Stimulated activated CD4-positive, alpha-beta T cell treated with anti-CD3 and anti-CD28 coated beads, Interleukin-15, amount 100 ng/mL, for 48 hours (primary cell): ENCODE measurements at regions not wholly inside any gene's neighbourhood (a gene's known extent, or its start where the extent isn't known, plus 50 kb on each side); places are given as distances from the start of the nearest gene placed in this dataset.
"Not testable (repeated sequence)": the region's sequence is repeated elsewhere in the genome, so short reads cannot be mapped to it uniquely, and the experiment has no call there.

Experiments used
- DNase-seq, 2 donors: peaks; one replicate each; pipeline ENCODE4 v3.0.0-alpha.2; 2020; ENCODE audit warnings: low read depth in 2 of 2

GRCh38 chr4:64014647-64015046 is 394.6 kb downstream of the TECRL start:
- DNase-seq, result no peak

- DNase-seq, result no peak
Observed at GRCh38 chr4:64001229-64001898, 407.9 kb downstream of the TECRL start.

- DNase-seq, result no peak
Observed at GRCh38 chr4:64000241-64000640, 409.0 kb downstream of the TECRL start.

- no peak for DNase-seq
Observed at GRCh38 chr4:63986253-63986652, 423.0 kb downstream of the TECRL start.

GRCh38 chr4:63983224-63983623 is 426.0 kb downstream of the TECRL start:
- DNase-seq, result no peak

- no peak for DNase-seq
Observed at GRCh38 chr4:63965875-63966274, 443.4 kb downstream of the TECRL start.

GRCh38 chr4:63942706-63943286 is 466.5 kb downstream of the TECRL start:
- not testable (repeated sequence) for DNase-seq

- no peak for DNase-seq
Observed at GRCh38 chr4:63937961-63938360, 471.3 kb downstream of the TECRL start.

GRCh38 chr4:63922146-63922545 is 487.1 kb downstream of the TECRL start:
- no peak for DNase-seq

- DNase-seq, result no peak
Observed at GRCh38 chr4:63921561-63921960, 487.7 kb downstream of the TECRL start.

- DNase-seq, result no peak
Observed at GRCh38 chr4:63919636-63920365, 489.4 kb downstream of the TECRL start.

GRCh38 chr4:63906660-63907183 is 502.5 kb downstream of the TECRL start:
- no peak for DNase-seq

- no peak for DNase-seq
Observed at GRCh38 chr4:63904201-63904600, 505.0 kb downstream of the TECRL start.

GRCh38 chr4:63901304-63901703 is 507.9 kb downstream of the TECRL start:
- DNase-seq, result no peak

GRCh38 chr4:63898961-63899360 is 510.3 kb downstream of the TECRL start:
- DNase-seq, result no peak

- no peak for DNase-seq
Observed at GRCh38 chr4:63894161-63894560, 515.1 kb downstream of the TECRL start.

GRCh38 chr4:63869370-63869769 is 539.9 kb downstream of the TECRL start:
- no peak for DNase-seq

GRCh38 chr4:63851496-63851895 is 557.8 kb downstream of the TECRL start:
- no peak for DNase-seq

- DNase-seq, result no peak
Observed at GRCh38 chr4:63841266-63841665, 568.0 kb downstream of the TECRL start.

GRCh38 chr4:63831590-63832155 is 577.6 kb downstream of the TECRL start:
- no peak for DNase-seq

- no peak for DNase-seq
Observed at GRCh38 chr4:63817196-63817865, 591.9 kb downstream of the TECRL start.
